HG02623 (cell line): ENCODE measurements at regions not wholly inside any gene's neighbourhood (a gene's known extent, or its start where the extent isn't known, plus 50 kb on each side); places are given as distances from the start of the nearest gene placed in this dataset.

ENCODE experiments used
- ATAC-seq: cut with Tn5 transposase; IDR thresholded peaks from one replicate; pipeline ENCODE4 v1.9.1; 2021; ENCODE audit warnings: moderate library complexity; ENCODE audit not compliant: unreplicated experiment

DNA sequence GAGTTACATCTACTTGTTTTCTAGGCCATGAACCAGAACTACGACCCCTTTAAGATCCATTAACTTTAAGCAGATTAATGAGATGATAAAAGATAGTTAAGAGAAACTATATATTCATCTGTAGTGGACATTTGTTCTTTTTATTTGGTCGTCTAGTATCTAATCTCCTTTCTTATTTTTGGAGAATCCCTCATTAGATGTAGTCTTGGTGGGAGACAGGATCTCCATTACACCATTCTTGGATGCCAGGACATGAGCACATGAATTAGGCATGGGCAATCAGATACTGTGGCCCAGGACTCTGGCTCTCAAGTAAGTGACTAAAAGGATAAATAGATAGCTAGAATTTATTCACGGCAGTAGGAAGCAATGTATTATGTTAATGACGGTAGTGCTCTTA, 245.0 kb downstream of the ATP23 start:
- no peak for ATAC-seq

DNA sequence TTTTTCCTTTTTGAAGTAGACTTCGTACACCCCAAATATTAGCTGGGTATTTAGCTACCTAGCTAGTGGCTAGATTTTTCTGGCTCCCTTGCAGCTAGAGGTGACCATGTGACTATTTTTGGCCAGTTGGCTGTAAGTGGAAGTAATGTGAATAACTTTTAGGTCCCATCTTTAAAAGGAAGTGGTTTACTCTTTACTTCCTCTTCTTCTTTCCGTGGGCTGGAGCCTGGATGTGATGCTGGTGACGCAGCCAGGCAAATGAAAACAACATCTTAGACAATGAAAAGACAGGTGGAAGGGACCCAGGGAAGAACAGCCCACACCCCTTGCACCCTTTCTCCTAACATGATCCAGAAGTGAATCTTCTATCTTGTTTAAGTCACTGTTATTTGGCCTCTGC, 245.5 kb downstream of the ATP23 start:
- ATAC-seq: no peak

DNA sequence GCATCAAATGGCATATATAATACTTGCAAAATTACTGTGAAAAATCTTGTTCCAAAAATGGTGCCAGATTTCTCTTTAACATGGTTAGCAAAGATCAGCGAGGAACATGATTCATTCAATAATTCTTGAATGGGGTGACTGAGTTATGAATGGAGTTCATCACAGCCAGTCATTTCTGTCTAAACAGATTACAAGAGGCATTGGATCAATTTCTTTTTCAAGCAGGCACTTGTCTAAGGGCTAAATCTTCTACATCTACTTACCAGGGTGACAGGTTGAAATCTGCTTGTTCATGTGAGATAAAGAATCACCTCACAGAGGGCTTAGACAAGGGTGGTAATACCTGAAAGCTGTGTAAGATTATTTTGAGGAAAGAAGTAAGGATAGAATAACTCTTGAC, 247.7 kb downstream of the ATP23 start:
- ATAC-seq: no peak

DNA sequence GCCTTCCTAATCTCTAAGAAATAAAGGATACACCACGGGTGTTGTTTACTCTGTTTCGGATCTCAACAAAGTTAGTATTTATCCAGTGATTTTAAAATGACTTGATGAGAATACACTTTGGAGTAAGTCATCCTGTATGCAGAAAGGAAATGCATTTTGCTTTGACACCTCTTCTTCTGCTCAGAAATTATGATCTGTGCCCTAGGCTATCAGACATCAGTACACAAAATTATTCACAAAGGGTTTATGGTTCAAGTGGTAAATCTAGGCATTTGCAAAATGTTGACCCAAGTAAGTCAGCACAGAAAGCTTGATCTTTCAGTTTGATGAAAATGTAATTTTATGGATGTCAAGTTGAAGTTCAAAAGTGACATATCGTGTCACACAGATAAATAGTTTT, 248.5 kb downstream of the ATP23 start:
- no peak for ATAC-seq

DNA sequence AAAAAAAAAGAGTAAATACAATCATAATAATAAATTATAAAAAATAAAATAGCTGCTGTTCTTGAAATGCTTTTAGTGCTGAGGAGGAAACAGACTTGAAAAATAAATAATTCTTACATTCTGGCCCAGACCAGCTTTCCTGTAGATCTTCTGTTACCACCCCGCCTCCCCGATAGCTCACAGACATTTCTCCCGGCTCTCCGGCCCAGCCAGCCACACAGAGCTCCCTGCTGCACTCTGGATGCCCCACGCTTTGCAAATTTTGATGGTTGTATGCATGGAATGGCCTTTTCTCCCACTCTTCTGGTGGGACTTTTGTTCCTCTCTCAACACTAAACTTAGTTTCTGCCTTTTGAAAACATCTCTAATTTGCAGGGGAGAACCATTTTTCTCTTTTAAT, 249.3 kb downstream of the ATP23 start:
- no peak for ATAC-seq

DNA sequence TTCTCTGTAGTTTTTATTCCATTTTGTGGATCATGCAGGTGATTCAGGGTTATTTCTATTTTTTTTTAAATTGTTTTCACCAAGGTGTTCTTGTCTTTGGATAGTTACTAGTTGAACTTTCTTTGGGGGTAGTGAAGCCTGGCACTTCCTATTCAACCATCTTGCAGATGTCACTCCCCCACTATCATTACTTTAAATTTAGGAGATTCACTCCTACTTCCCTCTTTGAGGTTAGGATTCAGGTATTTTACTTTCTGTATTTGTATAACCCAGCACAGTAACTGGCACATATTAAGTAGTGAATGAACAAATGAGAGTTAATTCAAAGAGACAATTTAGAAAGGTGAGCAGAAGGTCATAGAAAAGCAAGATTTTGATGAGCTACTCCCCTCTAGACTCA, 255.6 kb downstream of the ATP23 start:
- ATAC-seq: no peak

DNA sequence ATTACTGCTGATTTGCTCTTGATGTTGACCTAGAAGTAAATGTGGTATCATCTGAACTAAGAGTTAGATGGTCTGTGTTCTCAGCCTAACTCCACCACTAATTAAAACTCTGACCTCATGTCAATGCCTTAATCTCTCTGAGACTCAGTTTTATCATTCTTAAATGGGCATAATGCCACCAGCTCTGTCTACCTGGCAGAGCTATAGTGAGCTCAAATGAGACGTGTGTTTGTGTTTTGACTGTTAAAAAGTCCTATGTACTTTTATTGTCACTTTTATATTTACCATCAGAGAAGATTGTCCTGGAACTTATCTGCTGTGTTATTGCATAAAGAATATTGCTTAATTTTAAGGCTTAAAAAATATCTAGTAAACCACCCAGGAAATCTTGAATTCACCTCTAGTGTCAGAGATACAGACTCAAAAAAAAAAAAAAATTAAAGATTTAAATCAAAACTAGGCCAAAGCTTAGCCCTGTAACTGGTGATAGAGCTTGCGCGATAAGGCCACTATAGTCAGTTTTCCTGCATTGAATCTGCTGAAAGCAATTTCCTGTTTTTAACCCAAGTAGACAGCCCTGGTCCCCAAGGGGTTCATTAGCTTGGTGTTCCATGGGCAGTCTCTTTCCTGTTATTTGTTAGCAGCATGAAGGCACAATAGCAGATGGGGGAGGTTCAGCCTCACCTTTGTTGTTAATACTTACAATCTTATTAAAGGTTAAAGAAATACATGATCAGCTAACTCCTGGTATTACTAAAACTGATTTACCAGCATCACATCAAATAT, 261.8 kb downstream of the ATP23 start:
- no peak for ATAC-seq

DNA sequence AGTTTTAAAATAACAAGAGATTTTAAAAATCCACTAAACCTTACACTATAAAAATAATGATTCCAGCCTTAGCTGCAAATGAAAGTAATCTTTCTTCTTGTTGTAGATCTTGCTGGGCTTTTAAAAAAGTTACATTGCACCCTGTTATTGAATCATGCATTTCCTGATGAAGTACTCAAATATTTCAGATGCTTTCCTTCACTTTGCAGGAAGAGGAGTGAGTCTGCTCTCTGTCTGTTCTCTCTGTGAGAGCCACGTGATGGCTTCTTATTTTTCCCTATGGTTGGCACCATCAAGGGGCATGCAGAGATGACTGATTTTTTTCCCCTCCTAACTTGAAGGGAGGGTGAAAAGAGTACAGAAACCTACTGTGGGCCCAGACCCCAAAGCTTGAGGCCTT, 262.7 kb downstream of the ATP23 start:
- no peak for ATAC-seq

DNA sequence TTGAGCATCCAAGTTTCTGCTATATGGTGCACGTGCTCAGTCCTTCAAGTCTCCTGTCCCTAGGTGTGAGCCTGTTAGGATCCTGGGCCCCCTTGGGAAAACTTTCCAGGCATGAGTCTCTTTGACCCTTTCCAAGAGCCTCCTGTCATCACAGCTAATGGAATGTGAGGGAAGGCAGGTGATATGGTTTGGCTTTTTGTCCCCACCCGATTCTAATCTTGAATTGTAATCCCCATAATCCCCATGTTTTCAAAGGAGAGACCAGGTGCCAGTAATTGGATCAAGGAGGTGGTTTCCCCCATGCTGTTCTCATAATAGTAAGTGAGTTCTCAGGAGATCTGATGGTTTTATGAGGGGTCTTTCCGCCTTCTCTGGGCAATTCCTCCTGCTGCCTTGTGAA, 265.5 kb downstream of the ATP23 start:
- ATAC-seq: no peak

DNA sequence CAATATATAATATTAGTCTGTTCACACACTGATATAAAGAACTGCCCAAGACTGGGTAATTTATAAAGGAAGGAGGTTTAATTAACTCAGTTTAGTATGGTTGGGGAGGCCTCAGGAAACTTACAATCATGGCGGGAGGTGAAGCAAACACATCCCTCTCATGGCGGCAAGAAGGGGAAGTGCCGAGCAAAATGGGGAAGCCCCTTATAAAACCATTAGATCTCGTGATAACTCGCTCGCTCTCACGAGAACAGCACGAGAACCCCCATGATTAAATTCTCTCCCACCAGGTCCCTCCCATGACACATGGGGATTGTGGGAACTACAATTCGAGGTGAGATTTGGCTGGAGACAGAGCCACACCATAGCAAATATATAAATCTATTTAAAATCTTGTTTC, 269.8 kb downstream of the ATP23 start:
- no peak for ATAC-seq

DNA sequence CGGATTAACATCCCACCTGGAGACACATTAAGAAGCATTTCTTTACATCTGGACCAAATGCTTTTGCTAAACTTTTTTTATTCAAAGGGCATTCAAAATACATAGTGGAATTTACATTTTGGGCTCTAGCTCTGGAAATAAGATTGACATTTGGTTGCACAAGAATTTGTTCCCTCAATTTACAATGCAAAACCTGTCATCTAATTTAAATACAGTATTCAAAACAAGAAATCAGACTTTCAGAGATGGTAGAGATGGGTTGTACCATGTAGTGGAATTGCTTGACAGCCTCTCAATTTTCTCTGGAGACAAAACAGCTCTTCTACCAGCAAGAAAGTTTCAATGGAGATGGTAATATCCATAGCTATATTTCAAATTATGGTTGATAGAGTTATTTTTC, 275.8 kb downstream of the ATP23 start:
- no peak for ATAC-seq

DNA sequence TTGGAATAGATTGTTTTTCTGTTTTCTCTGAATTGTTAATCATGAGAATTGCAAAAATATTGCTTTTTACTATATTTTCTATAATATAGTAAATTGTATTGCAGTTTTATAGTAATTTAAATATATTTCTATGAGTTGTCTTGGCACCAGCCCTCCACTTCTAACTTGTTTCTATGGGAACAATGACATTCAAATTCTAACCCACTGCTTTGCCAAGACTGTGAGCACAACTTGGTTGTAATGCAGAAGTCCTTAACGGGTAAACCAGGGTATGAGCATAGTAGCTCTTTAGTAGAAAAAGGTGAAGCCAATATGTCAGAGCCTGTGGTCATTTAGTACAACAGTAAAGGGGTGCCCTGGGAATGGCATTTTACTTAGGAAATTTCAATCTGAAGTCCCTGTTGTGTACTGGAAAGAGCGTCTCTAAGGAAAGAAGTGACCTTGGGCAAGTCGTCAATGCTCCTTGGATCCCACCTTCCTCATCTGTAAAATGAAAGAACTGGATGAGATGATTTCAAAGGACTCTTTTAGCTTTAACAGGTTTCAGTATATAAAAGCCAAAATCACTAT, 283.3 kb downstream of the ATP23 start:
- no peak for ATAC-seq

DNA sequence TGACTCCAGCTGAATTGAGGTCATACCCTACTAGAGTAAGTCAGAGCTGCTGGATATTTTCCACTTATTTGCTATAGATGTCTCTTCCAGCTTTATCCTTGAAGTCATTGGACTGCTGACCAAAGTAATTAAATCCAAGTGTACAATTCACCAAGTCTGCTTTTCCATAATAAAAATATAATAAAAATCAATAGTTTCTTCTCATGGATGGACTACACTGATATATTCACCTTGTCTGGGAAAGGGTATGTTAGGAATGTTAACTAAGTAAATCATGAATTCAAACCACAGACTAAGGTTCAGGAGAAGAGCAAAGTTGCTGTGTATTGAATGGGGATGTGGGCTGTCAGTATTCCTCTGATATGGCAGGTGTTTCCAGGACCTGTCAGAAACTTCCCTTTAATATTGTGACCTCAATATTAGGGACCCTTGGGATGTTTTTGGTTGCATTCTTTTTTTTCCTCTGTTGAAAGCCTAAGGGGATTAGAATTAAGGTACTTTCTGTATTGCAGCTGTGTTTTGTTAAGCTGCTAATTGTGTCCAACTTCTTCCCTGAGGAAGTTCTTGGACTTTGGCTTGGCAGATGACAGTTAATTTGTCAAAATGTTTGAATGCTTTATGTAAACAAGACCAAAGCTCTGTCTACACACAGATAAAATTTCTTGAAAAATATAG, 284.0 kb downstream of the ATP23 start:
- no peak for ATAC-seq

DNA sequence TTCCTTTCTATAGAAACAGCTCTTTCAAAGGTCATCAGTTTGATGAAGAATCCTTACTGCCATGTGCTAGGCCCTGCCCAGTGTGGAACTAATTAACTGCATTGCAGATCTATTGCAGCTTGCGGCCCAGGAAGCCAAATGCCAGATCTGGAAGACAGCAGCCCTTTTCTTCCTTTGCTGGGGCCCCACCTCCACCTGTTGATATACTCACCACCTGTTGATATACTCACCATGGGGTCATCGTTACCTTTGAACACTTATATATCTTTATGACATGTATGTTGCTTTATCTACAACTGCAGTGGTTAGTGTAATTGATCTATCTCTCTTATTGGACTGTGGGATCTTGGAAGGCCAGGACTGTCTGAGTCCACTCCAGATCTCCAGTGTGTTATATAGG, 292.5 kb downstream of the ATP23 start:
- no peak for ATAC-seq

DNA sequence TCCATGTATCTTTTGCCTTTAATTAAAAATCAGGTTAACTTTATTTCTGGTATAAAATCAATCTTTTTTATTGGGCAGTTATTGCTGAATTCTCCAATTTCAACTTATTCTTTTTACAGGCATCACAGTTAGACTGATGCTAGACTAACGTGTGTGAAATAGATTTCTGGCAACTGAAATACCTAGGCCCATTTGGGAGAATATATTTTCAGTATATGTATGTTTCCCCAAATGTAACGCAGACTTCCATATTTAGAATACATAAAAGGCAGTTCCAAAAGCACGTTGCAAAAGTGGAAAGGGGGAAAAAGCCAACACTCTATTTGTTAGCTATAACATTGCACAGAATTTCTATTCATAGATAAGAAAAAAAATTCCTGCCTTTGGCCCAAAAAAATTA, 297.0 kb downstream of the ATP23 start:
- no peak for ATAC-seq

DNA sequence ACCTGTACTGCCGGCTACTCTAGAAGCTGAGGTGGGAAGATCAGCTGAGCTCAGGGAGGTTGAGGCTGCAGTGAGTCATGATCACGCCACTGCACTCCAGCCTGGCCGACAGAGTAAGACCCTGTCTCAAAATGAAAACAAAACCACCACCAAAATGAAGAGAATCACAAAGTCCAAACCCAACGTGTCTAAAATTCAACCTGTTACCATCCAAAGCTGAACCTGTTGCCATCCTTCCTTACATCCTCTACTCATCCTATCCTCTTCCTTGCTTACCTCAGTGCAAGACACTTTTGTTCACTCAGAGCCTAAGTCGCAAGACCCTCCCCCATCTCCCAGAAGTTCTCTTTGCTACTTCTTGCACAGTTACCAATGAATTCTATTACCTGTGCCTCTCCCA, 299.7 kb downstream of the ATP23 start:
- ATAC-seq: no peak

DNA sequence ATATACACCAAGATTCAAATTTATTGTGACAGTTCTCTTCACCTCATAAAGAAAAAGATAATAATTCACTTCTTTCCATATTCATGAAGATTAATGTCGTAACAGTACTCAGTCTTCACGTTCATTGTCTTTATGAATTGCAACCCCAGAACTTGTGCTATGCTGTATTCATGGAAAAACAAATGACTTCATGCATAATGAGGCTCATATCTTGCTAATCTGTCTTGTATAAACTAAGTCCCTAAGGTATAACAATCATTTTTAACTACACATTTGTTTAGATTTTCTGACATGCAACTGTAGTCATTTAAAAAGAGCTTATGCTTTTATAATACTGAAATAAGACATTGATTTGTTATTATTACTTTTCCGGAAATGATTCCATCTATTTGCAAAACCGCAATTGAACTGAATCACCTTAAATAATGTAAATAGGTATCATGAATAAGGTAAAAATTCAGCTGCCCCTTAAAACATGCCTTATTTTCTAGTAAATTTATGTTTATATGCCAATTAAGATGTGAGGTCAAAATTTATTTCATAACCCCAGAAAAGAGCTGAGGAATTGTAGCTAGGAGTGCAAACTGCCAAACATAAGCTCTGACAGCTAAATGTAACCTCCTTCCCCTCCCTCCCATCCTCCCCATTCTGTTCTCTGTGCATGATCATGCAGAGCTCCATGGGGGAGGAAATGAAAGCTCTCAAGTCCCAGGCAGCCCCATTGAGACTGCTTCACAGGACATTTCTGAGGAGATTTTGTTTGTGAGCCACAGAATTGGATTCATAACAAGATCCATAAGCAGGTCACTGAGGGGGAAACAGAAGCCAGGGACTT, 301.6 kb downstream of the ATP23 start:
- ATAC-seq: no peak

DNA sequence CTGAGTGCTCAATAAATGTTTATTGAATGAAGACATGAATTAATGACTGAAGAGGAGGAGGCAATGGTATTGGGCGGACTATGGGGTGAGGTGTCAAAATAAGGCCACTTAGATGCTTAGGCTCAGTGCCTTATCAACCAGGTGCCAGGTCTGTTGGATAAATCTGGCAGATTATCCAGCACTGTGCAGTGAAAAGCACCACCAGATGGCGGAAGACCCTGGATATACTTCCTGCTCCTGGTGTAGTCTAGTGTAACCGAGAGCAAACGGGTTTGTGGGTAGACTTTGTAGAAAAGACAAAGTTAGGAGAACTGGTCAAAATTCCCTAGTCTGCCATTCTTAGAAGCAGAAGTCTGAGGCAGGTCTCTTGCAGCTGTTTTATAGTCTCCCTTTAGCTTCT, 306.3 kb downstream of the ATP23 start:
- no peak for ATAC-seq

DNA sequence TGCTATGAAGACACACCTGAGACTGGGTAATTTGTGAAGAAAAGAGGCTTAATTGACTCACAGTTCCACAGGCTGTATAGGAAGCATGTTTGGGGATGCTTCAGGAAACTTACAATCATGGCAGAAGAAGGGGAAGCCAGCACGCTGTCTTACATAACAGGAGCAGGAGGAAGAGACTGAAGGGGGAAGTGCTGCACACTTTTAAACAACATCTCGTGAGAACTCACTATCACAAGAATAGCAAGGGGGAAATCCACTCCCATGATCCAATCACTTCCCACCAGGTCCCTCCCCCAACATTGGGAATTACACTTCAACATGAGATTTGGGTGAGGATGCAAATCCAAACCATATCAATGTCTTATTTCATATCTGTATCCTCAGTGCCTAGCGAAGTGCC, 307.2 kb downstream of the ATP23 start:
- ATAC-seq: no peak

DNA sequence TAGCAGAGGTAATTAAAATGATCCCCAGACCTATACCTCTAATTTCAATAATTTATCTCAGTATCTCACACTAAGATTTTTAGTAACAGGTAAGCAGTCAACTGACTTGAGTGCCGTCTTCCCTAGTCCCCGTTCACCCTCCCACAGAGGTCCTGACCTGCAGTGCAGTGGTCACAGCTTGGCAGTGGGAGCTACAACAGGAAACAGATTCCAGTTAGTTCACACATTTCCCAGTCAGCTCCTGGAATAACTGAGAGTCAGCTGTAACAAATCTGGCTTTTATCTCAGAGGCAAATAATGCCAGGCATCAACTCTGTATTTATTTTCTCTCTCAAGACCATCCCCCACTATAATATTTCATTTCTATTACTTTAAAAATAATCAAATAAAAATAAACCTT, 308.2 kb downstream of the ATP23 start:
- no peak for ATAC-seq

DNA sequence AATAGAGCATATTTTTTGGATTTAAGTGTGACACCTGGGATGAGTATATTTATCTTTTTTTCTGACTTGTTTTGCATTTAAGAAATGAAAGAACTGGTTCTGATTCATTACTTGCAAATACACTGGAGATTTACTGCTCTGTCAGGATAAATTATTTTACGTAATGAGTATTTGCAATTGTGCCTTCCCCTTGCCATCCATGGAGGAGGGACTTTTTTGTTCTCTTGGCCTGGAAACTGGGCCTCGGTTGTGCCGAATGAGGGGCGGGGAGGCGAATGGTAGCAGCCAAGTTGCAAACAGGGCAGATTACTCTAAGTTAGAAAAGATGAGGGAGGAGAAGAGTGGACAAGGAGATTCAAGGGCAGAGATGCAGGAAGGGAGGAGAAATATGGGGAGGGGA, 308.7 kb downstream of the ATP23 start:
- ATAC-seq: no peak

DNA sequence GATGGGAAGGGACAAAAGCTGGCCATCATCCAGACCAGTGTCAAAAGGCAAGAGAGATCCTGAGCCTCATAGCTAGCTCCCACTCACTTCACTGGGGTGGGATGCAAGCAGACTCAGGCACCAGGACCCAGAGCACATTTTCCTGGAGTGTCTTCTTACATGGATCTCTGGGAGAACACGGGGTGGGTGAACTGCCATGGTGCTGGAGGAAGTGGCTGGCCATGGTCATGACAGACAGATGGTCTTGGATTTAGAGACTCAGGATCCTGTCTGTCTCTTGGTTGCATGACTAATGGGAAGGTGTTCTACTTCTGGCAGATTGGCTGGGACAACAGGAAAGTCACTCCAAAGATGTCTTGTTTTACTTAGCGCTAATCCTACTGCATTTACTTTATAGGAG, 311.5 kb downstream of the ATP23 start:
- no peak for ATAC-seq
